SU-DHL-6 (cell line): ENCODE measurements at regions not wholly inside any gene's neighbourhood (a gene's known extent, or its start where the extent isn't known, plus 50 kb on each side); places are given as distances from the start of the nearest gene placed in this dataset.
"Not testable (repeated sequence)": the region's sequence is repeated elsewhere in the genome, so short reads cannot be mapped to it uniquely, and the experiment has no call there.

ENCODE experiments used
- H2AFZ ChIP-seq: fragments of 200-600 bp; sonication (generic); 2 replicates; pipeline ENCODE4 v1.6.1; 2014; ENCODE audit warnings: low read depth, mild to moderate bottlenecking, moderate library complexity, mixed read lengths, antibody characterized with exemption, low read length; ENCODE audit not compliant: severe bottlenecking
- H3F3A ChIP-seq: fragments of 200-600 bp; shearing (Covaris generic); 2 replicates; pipeline ENCODE4 v1.6.0; 2016; ENCODE audit warnings: antibody characterized with exemption, mild to moderate bottlenecking; ENCODE audit not compliant: insufficient read depth
- H3K27ac ChIP-seq: fragments of 200-600 bp; sonication (generic); 2 replicates; pipeline ENCODE4 v1.5.1; 2016; ENCODE audit warnings: low read depth, mild to moderate bottlenecking, low read length, moderate library complexity, mixed read lengths
- H3K27me3 ChIP-seq: fragments of 200-600 bp; sonication (generic), shearing (Covaris generic); 2 replicates; pipeline ENCODE4 v1.6.0; 2014; ENCODE audit warnings: mild to moderate bottlenecking, low read length
- H3K36me3 ChIP-seq: fragments of 200-600 bp; sonication (generic); 2 replicates; pipeline ENCODE4 v1.6.1; 2014; ENCODE audit warnings: mild to moderate bottlenecking, low read length, mixed read lengths
- H3K4me2 ChIP-seq: fragments of 300-600, 200-600 bp; shearing (Covaris generic), sonication (generic); 2 replicates; pipeline ENCODE4 v1.6.0; 2014; ENCODE audit warnings: low read length, low read depth, mild to moderate bottlenecking; ENCODE audit not compliant: poor library complexity, severe bottlenecking
- H3K4me3 ChIP-seq: fragments of 200-600 bp; sonication (generic); 2 replicates; pipeline ENCODE4 v1.5.1; 2014; ENCODE audit warnings: antibody characterized with exemption, low read length, mild to moderate bottlenecking, mixed read lengths; ENCODE audit not compliant: insufficient read depth, poor library complexity, severe bottlenecking
- H3K79me2 ChIP-seq: fragments of 200-600 bp; sonication (generic); 2 replicates; pipeline ENCODE4 v1.6.1; 2014; ENCODE audit warnings: mild to moderate bottlenecking, low read length, moderate library complexity; ENCODE audit not compliant: insufficient read depth
- H3K9ac ChIP-seq: fragments of 200-600 bp; sonication (generic); 2 replicates; pipeline ENCODE4 v1.7.0; 2014; ENCODE audit warnings: mild to moderate bottlenecking, low read length
- H3K9me2 ChIP-seq: fragments of 200-600 bp; sonication (generic); replicated peaks from 2 replicates; pipeline ENCODE4 v1.6.1; 2014; ENCODE audit warnings: low read length; ENCODE audit not compliant: insufficient read depth
- H3K9me3 ChIP-seq: fragments of 200-600 bp; sonication (generic); 2 replicates; pipeline ENCODE4 v1.6.1; 2014; ENCODE audit warnings: low read length, mixed read lengths; ENCODE audit not compliant: insufficient read depth
- H4K20me1 ChIP-seq: fragments of 200-600 bp; sonication (generic); 2 replicates; pipeline ENCODE4 v1.6.1; 2014; ENCODE audit warnings: low read depth, mild to moderate bottlenecking, antibody characterized with exemption, low read length, moderate library complexity, mixed read lengths
- EZH2phosphoT487 ChIP-seq: fragments of 200-600 bp; sonication (generic), shearing (Covaris generic); conservative IDR thresholded peaks from 2 replicates; pipeline ENCODE4 v1.6.1; 2018; ENCODE audit warnings: mild to moderate bottlenecking, antibody characterized with exemption, low read length, moderate library complexity, mixed read lengths
- TF ChIP-seq, protein P1 (sequence below): fragments of 200-600 bp; sonication (generic); IDR thresholded peaks from one replicate; pipeline ENCODE4 v1.5.1; 2017; ENCODE audit warnings: antibody characterized with exemption, mild to moderate bottlenecking, low read length, moderate library complexity; ENCODE audit not compliant: insufficient read depth, poor library complexity, severe bottlenecking

DNA sequence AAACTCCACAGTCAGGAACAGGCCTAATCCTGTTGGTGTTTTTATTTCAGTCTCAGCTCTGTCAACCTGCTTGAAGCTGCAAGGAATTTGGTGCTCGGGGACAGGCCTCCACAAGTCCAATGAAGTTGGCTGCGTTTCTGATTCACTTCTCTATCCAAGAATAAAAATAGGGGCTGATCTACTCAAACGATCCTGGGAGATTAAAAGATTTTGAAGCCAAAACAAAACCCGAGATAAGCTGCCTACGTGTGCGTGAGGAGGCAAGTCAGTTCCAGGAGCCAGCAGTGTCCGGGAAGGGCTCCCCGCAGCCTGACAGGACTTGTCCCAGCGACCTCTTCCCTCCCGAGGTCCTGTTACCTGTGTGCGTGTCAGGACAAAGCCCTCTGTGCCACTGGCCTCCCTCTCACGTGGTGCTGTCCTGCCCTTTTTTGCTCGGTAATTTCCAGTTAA, 98.0 kb downstream of the ETS2 start:
- Histone ChIP-seq H3K9me3 (no peaks in the 10 kb centered on the region), H3K27me3 (no peaks in the 10 kb centered on the region), H3F3A (no peaks in the 10 kb centered on the region), H3K4me2 (no peak overlapping the region), H3K9me2 (no peaks in the 10 kb centered on the region), H3K79me2 (no peaks in the 10 kb centered on the region), H3K27ac (no peak overlapping the region), H3K9ac (no peak overlapping the region), H4K20me1 (no peaks in the 10 kb centered on the region), H3K36me3 (no peaks in the 10 kb centered on the region), H2AFZ (no peak overlapping the region), H3K4me3 (no peak overlapping the region)
- TF ChIP-seq, protein P1, sequence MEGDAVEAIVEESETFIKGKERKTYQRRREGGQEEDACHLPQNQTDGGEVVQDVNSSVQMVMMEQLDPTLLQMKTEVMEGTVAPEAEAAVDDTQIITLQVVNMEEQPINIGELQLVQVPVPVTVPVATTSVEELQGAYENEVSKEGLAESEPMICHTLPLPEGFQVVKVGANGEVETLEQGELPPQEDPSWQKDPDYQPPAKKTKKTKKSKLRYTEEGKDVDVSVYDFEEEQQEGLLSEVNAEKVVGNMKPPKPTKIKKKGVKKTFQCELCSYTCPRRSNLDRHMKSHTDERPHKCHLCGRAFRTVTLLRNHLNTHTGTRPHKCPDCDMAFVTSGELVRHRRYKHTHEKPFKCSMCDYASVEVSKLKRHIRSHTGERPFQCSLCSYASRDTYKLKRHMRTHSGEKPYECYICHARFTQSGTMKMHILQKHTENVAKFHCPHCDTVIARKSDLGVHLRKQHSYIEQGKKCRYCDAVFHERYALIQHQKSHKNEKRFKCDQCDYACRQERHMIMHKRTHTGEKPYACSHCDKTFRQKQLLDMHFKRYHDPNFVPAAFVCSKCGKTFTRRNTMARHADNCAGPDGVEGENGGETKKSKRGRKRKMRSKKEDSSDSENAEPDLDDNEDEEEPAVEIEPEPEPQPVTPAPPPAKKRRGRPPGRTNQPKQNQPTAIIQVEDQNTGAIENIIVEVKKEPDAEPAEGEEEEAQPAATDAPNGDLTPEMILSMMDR: no peak
- TF ChIP-seq EZH2phosphoT487: no peak

DNA sequence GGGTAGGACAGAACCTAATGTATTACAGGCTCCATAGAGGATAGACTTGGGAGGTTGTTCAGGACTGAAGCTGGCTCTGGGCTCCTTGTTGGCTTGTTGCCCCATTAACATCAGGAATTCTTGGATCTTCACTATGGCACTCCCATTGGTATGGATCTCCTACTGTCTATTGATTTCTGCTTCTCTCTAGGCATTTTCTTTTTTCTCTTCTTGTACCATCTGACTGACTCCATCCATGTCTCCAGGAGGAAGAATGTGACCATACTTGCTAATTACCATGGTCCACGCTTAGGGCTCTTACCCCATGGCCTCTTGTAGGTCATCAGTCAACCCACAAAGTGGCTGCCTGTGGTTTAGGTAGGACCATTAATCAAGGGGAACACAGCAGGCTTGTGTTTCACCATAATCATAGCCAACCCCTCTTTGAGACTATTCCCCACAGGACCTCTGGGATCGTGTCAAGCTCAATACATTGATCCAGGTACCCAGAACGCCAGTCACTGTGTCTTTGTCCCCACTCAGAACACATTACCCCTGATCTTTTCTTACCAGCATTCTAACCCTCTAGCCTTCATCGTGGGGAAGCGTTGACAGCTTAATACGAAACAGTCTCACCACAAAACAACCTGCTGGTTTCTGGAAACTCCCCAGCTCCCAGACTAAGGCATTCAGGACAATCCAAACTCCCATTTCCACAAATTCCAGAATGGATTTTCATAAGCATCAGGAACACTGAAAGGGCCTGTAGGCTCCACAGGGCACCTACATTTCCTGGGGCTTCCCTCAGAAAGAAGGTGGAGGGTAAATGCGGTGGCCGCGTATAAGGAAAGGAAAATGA, 97.1 kb downstream of the ETS2 start:
- no peak overlapping the region for H2AFZ ChIP-seq
- no peak overlapping the region for H3K4me2 ChIP-seq
- no peaks in the 10 kb centered on the region for H3K27me3 ChIP-seq
- no peaks in the 10 kb centered on the region for H3K36me3 ChIP-seq
- no peaks in the 10 kb centered on the region for H3K79me2 ChIP-seq
- TF ChIP-seq, protein P1: no peak
- no peak for TF ChIP-seq EZH2phosphoT487
- no peak overlapping the region for H3K27ac ChIP-seq
- H4K20me1 ChIP-seq: no peaks in the 10 kb centered on the region
- no peak overlapping the region for H3K9ac ChIP-seq
- H3K4me3 ChIP-seq: no peak overlapping the region
- peaks cover 3% of the 10 kb centered on the region; the same call in 1 of the 2 replicates for H3F3A ChIP-seq
- H3K9me2 ChIP-seq: no peaks in the 10 kb centered on the region
- H3K9me3 ChIP-seq: no peaks in the 10 kb centered on the region

DNA sequence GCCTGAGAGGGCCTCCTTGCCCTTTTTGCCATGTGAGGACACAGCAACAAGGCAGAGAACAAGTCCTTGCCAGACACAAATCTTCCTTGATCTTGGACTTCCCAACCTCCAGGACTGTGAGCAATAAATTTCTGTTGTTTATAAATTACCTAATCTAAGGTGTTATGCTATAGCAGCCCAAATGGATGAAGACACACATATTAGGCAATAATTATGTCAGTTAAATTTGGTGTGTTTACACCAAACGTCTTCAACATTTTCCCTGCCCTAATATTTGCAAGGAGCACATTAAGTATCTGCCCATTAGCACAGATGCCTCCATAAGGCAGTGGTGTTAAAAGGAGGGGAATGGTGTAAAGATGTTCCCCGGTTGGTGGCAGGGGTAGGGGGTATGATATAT, 94.8 kb downstream of the ETS2 start:
- Histone ChIP-seq H3K27me3 (no peaks in the 10 kb centered on the region), H3K36me3 (no peaks in the 10 kb centered on the region; the same call in 1 of the 2 replicates), H3K9me2 (no peaks in the 10 kb centered on the region), H3K4me3 (no peak overlapping the region), H3K9me3 (no peaks in the 10 kb centered on the region), H3K4me2 (no peak overlapping the region), H3F3A (peaks cover 6% of the 10 kb centered on the region; the same call in 1 of the 2 replicates), H2AFZ (no peak overlapping the region), H4K20me1 (no peaks in the 10 kb centered on the region), H3K79me2 (no peaks in the 10 kb centered on the region), H3K9ac (no peak overlapping the region), H3K27ac (no peak overlapping the region)
- TF ChIP-seq, protein P1: no peak
- no peak for TF ChIP-seq EZH2phosphoT487

GRCh38 chr21:38899985-38900384, 94.3 kb downstream of the ETS2 start:
- not testable (repeated sequence) for H3K36me3 ChIP-seq, H3K27me3 ChIP-seq, H4K20me1 ChIP-seq, H3K79me2 ChIP-seq, H3F3A ChIP-seq, H3K4me2 ChIP-seq, H2AFZ ChIP-seq, H3K9ac ChIP-seq, H3K9me2 ChIP-seq, H3K27ac ChIP-seq, H3K9me3 ChIP-seq, H3K4me3 ChIP-seq
